ENCODE measurements at regions not wholly inside any gene's neighbourhood (a gene's known extent, or its start where the extent isn't known, plus 50 kb on each side); places are given as distances from the start of the nearest gene placed in this dataset.

GRCh38 chr2:198362740-198363139 is 558.3 kb downstream of the PLCL1 start:
- TF ChIP-seq CTCF (IDR thresholded peaks at IDR 0.05) (no peak), EZH2 (IDR thresholded peaks at IDR 0.05; ENCODE audit: borderline replicate concordance, insufficient read depth, low read depth, low read length, poor library complexity, severe bottlenecking) (no peak)
